Panc1 (cell line): ENCODE measurements at regions not wholly inside any gene's neighbourhood (a gene's known extent, or its start where the extent isn't known, plus 50 kb on each side); places are given as distances from the start of the nearest gene placed in this dataset.

Experiments
- ATAC-seq: fragments of 200-7000 bp; cut with Tn5 transposase; 2 replicates; pipeline ENCODE4 v1.9.1; 2020; ENCODE audit warnings: mild to moderate bottlenecking, moderate library complexity
- BruUV-seq: library from RNA; stranded (reverse); fragments of 400-500 nt; replicated peaks from 2 replicates; lab custom pipeline; 2021; lab: Mats Ljungman, UMichigan
- CTCF ChIA-PET: fragments of 300-600 bp; sonication (Branson Sonifier 250); formaldehyde crosslinking; loops from one replicate; lab custom pipeline; 2022; ENCODE audit warnings: antibody characterized with exemption; lab: Charles Lee
- POLR2A ChIA-PET: fragments of 300-600 bp; sonication (Branson Sonifier 250); formaldehyde crosslinking; loops from one replicate; lab custom pipeline; 2022; ENCODE audit warnings: antibody characterized with exemption; lab: Charles Lee
- DNase-seq: peaks from one replicate; pipeline ENCODE4 v3.0.0-alpha.2; 2010; ENCODE audit warnings: low read depth, low spot score
- H3K27ac ChIP-seq: 2 replicates; pipeline ENCODE4 v1.5.1; 2011; ENCODE audit warnings: mild to moderate bottlenecking, low read length, inconsistent platforms
- H3K27me3 ChIP-seq: fragments of 200-500 bp; sonication (Bioruptor generic); 2 replicates; pipeline ENCODE4 v1.6.0; 2014; ENCODE audit warnings: low read length, inconsistent platforms; ENCODE audit not compliant: control insufficient read depth, insufficient read depth
- H3K36me3 ChIP-seq: fragments of 200-500 bp; sonication (Bioruptor generic); 2 replicates; pipeline ENCODE4 v1.5.1; 2014; ENCODE audit warnings: inconsistent platforms, mild to moderate bottlenecking, low read length, moderate library complexity; ENCODE audit not compliant: control insufficient read depth, insufficient read depth
- H3K4me1 ChIP-seq: 2 replicates; pipeline ENCODE4 v1.5.1; 2011; ENCODE audit warnings: inconsistent platforms, mild to moderate bottlenecking, low read length, moderate library complexity; ENCODE audit not compliant: control insufficient read depth, insufficient read depth
- H3K4me3 ChIP-seq, 2 experiments: 2 replicates each; pipeline ENCODE4 v1.5.1; 2011 to 2012; ENCODE audit warnings: low read depth in 2 of 2, low read length in 2 of 2, mild to moderate bottlenecking in 2 of 2, inconsistent platforms in 1 of 2, moderate library complexity in 1 of 2
- H3K9me3 ChIP-seq: fragments of 200-500 bp; sonication (Bioruptor generic); 2 replicates; pipeline ENCODE4 v1.5.1; 2014; ENCODE audit warnings: low read depth, mild to moderate bottlenecking, inconsistent platforms, low read length, moderate library complexity; ENCODE audit not compliant: control insufficient read depth, insufficient read depth
- CTCF ChIP-seq: fragments of 450-650 bp; IDR thresholded peaks from 2 replicates; pipeline ENCODE4 v1.5.1; 2017; ENCODE audit warnings: mild to moderate bottlenecking
- POLR2AphosphoS5 ChIP-seq: IDR thresholded peaks from 2 replicates; pipeline ENCODE4 v1.6.1; 2012; ENCODE audit warnings: mild to moderate bottlenecking, low read depth, low read length, moderate library complexity
- SIN3A ChIP-seq: IDR thresholded peaks from 2 replicates; pipeline ENCODE4 v1.6.1; 2012; ENCODE audit warnings: low read depth, mild to moderate bottlenecking, low read length, moderate library complexity, borderline replicate concordance; ENCODE audit not compliant: insufficient read depth
- TCF7L2 ChIP-seq: IDR thresholded peaks from 2 replicates; pipeline ENCODE4 v1.6.1; 2011; ENCODE audit warnings: mild to moderate bottlenecking, low read depth, low read length, inconsistent platforms
- in situ Hi-C: cut with HindIII; loops from 2 replicates; pipeline ENCODE4 v1.10.0; 2016; ENCODE audit warnings: low sequenced_read_pairs, low pct_unique_long_range_greater_than_20kb
- intact Hi-C: fragments of 100-400 bp; cut with micrococcal nuclease; formaldehyde crosslinking; loops from one replicate; pipeline ENCODE4 v1.10.0; 2022; ENCODE audit not compliant: unreplicated experiment
- TF ChIP-seq, protein P1 (sequence below), 2 experiments: IDR thresholded peaks; 2 replicates each; pipeline ENCODE4 v1.6.1; 2011 to 2012; ENCODE audit warnings: low read depth in 2 of 2, control low read depth in 1 of 2, low read length in 1 of 2, mild to moderate bottlenecking in 1 of 2, moderate library complexity in 1 of 2; ENCODE audit not compliant: insufficient read depth in 1 of 2

GRCh38 chr14:98888927-98889835, 382.8 kb downstream of the BCL11B start:
- H3K4me3 ChIP-seq = no peak overlapping the region
- no peaks in the 10 kb centered on the region for H3K9me3 ChIP-seq
- TF ChIP-seq, protein P1, sequence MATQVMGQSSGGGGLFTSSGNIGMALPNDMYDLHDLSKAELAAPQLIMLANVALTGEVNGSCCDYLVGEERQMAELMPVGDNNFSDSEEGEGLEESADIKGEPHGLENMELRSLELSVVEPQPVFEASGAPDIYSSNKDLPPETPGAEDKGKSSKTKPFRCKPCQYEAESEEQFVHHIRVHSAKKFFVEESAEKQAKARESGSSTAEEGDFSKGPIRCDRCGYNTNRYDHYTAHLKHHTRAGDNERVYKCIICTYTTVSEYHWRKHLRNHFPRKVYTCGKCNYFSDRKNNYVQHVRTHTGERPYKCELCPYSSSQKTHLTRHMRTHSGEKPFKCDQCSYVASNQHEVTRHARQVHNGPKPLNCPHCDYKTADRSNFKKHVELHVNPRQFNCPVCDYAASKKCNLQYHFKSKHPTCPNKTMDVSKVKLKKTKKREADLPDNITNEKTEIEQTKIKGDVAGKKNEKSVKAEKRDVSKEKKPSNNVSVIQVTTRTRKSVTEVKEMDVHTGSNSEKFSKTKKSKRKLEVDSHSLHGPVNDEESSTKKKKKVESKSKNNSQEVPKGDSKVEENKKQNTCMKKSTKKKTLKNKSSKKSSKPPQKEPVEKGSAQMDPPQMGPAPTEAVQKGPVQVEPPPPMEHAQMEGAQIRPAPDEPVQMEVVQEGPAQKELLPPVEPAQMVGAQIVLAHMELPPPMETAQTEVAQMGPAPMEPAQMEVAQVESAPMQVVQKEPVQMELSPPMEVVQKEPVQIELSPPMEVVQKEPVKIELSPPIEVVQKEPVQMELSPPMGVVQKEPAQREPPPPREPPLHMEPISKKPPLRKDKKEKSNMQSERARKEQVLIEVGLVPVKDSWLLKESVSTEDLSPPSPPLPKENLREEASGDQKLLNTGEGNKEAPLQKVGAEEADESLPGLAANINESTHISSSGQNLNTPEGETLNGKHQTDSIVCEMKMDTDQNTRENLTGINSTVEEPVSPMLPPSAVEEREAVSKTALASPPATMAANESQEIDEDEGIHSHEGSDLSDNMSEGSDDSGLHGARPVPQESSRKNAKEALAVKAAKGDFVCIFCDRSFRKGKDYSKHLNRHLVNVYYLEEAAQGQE (IDR thresholded peaks at IDR 0.05; ENCODE audit: insufficient read depth in 1 of 2, low read depth in 2 of 2, low read length in 1 of 2) = no peak
- no peak for TF ChIP-seq TCF7L2
- TF ChIP-seq POLR2AphosphoS5 = no peak
- TF ChIP-seq SIN3A = no peak
- no peak for TF ChIP-seq CTCF
- CTCF ChIA-PET = no interaction called here
- H3K4me1 ChIP-seq = no peaks in the 10 kb centered on the region
- DNase-seq = no peak
- H3K27me3 ChIP-seq = no peaks in the 10 kb centered on the region
- POLR2A ChIA-PET = no interaction called here
- no peaks in the 10 kb centered on the region for H3K36me3 ChIP-seq
- no peak for ATAC-seq
- in situ Hi-C loops = no loop called here
- H3K27ac ChIP-seq = no peak overlapping the region
- BruUV-seq = no TSS peak
- intact Hi-C loops = no loop called here

GRCh38 chr14:98889836-98890185, 382.2 kb downstream of the BCL11B start:
- ATAC-seq = no peak
- in situ Hi-C loops = no loop called here
- TF ChIP-seq, protein P1 (IDR thresholded peaks at IDR 0.05; ENCODE audit: insufficient read depth in 1 of 2, low read depth in 2 of 2, low read length in 1 of 2) = no peak
- no peak for TF ChIP-seq CTCF
- TF ChIP-seq SIN3A = no peak
- TF ChIP-seq TCF7L2 = no peak
- TF ChIP-seq POLR2AphosphoS5 = no peak
- H3K4me1 ChIP-seq = no peaks in the 10 kb centered on the region
- H3K4me3 ChIP-seq = no peak overlapping the region
- no peak for DNase-seq
- no peaks in the 10 kb centered on the region for H3K36me3 ChIP-seq
- ChIA-PET POLR2A (no interaction called here), CTCF (no interaction called here)
- no TSS peak for BruUV-seq
- no peak overlapping the region for H3K27ac ChIP-seq
- H3K27me3 ChIP-seq = no peaks in the 10 kb centered on the region
- intact Hi-C loops = no loop called here
- no peaks in the 10 kb centered on the region for H3K9me3 ChIP-seq
